ENCODE measurements at regions not wholly inside any gene's neighbourhood (a gene's known extent, or its start where the extent isn't known, plus 50 kb on each side); places are given as distances from the start of the nearest gene placed in this dataset.
A peak's percentile ranks its signal among the peaks of the same experiment; 100 is the strongest.
"Not testable (repeated sequence)": the region's sequence is repeated elsewhere in the genome, so short reads cannot be mapped to it uniquely, and the experiment has no call there.

DNA sequence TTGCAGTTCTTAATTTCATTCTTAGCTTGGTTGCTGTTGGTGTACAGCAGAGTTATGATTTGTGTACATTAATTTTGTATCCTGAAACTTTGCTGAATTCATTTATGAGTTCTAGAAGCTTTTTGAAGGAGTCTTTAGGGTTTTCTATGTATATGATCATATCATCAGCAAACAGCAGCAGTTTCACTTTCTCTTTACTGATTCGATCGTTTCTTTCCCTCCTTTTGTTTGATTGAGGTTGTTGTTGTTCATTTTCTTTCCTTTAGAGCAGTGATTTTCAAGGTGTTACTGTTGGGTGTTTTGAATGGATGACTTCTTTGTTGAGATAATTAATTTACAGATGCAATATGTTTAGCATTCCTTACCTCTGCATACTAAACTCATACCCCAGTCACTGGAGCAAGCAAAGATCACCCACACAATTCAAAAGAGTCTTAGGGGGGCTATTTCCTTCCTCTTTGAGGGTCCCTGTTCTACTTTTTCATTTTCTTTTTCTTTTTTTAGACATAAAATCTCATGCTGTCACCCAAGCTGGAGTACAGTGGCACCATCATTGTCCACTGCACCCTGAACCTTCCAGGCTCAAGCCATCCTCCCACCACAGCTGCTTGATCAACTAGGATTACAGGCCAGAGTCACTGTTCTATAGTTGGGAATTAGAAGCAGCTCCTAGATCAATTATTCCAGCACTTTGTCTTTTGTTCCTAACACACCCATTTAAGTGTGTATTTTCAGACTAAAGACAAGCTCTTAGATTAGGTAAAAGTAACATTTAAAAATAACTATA lies 115.8 kb upstream of the GPR39 start:
- peak overlapping the region in 1 of 2 experiments; percentile 9; a peak in 3 of 4 replicates for H3K4me3 ChIP-seq (ENCODE audit: low read depth in 2 of 2, low read length in 2 of 2)
- H3K9me3 ChIP-seq (ENCODE audit: control insufficient read depth, insufficient read depth, low read depth, low read length); H3K36me3 ChIP-seq (ENCODE audit: control insufficient read depth, insufficient read depth, low read length); POLR2A ChIA-PET; ATAC-seq; in situ Hi-C loops (cut with HindIII; ENCODE audit: low pct_unique_long_range_greater_than_20kb, low sequenced_read_pairs); CTCF ChIA-PET; intact Hi-C loops (cut with micrococcal nuclease; ENCODE audit: unreplicated experiment); BruUV-seq (replicated peaks); DNase-seq (ENCODE audit: low read depth, low spot score); H3K27me3 ChIP-seq (ENCODE audit: control insufficient read depth, insufficient read depth, low read length); H3K4me1 ChIP-seq (ENCODE audit: control insufficient read depth, insufficient read depth, low read length); H3K27ac ChIP-seq (ENCODE audit: low read length): not testable (repeated sequence)

DNA sequence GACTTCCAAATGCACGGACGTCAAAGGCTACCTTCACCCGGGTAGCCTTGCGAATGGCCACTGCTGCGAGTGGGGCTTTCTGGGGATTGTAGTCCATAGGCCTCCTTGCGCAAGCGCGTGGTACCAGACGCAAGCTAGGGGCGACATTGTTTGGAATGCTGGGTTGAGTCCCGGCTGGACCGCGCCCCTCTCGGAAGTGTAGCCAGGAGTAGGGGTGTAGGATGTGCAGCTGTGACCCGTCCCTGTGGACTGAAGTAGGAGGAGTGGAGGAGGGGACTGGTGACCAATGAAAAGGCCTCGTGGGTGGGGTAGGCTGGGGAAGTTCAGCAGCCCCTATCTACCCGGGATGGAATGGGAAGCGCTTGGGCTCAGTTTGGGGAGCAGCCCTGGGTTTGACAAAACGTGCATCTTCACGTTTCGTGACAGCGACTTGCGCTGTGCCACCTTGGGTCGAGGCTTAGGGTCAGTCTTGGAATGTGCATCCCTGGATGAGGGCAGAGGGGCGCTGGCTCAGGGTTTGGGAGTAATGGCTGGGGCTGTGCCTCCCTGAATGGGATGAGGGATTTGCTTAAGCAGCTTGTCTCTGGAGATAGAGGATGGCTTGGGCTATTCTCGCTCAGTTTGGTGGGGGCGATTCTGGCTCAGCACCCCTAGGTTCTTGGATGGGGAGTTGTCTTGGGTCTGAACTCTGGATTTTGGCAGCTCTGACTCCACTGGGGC lies 111.8 kb upstream of the GPR39 start:
- H3K36me3 ChIP-seq (ENCODE audit: control insufficient read depth, insufficient read depth, low read length); H3K9me3 ChIP-seq (ENCODE audit: control insufficient read depth, insufficient read depth, low read depth, low read length); BruUV-seq (replicated peaks); CTCF ChIA-PET; H3K4me1 ChIP-seq (ENCODE audit: control insufficient read depth, insufficient read depth, low read length); H3K27me3 ChIP-seq (ENCODE audit: control insufficient read depth, insufficient read depth, low read length); POLR2A ChIA-PET; in situ Hi-C loops (cut with HindIII; ENCODE audit: low pct_unique_long_range_greater_than_20kb, low sequenced_read_pairs); intact Hi-C loops (cut with micrococcal nuclease; ENCODE audit: unreplicated experiment); H3K27ac ChIP-seq (ENCODE audit: low read length): not testable (repeated sequence)
- TF ChIP-seq, protein P1, sequence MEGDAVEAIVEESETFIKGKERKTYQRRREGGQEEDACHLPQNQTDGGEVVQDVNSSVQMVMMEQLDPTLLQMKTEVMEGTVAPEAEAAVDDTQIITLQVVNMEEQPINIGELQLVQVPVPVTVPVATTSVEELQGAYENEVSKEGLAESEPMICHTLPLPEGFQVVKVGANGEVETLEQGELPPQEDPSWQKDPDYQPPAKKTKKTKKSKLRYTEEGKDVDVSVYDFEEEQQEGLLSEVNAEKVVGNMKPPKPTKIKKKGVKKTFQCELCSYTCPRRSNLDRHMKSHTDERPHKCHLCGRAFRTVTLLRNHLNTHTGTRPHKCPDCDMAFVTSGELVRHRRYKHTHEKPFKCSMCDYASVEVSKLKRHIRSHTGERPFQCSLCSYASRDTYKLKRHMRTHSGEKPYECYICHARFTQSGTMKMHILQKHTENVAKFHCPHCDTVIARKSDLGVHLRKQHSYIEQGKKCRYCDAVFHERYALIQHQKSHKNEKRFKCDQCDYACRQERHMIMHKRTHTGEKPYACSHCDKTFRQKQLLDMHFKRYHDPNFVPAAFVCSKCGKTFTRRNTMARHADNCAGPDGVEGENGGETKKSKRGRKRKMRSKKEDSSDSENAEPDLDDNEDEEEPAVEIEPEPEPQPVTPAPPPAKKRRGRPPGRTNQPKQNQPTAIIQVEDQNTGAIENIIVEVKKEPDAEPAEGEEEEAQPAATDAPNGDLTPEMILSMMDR (IDR thresholded peaks at IDR 0.05): 0 out of 2 replicates have a peak, but pooled peaks have one; percentile 13
- H3K4me3 ChIP-seq (ENCODE audit: low read depth in 2 of 2, low read length in 2 of 2): peak overlapping the region; percentile 38 to 55
- DNase-seq (ENCODE audit: low read depth, low spot score) (peak; percentile 27), ATAC-seq (peak; percentile 100)

DNA sequence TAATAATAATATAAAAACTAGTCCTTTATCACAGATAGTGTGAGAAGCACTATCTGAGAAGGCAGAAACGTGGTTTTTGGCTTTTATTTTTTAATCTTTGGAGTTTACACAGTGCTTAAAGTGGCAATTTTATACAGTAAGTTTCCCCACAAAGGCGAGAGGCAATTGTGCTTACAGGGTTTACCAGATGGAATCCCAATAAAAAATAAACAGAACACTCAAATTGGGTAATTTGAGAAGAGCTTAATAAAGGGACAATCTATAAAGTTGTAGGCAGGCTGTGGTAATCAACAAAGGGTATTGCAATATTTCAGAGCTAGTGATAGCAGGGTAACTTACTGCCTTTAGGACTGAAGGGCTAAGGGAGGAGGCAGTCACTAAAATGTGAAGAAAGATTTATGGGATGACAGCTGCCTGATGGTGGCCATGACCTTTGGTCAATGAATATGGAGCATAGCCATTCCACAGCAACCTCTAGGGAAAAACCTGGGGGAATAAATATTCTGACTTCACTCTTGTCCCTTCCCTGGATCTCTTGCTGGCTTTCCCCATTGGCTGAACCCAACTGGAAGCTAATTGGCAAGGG lies 108.9 kb upstream of the GPR39 start:
- H3K9me3 ChIP-seq (ENCODE audit: control insufficient read depth, insufficient read depth, low read depth, low read length); H3K4me1 ChIP-seq (ENCODE audit: control insufficient read depth, insufficient read depth, low read length); H3K4me3 ChIP-seq (ENCODE audit: low read depth in 2 of 2, low read length in 2 of 2); H3K36me3 ChIP-seq (ENCODE audit: control insufficient read depth, insufficient read depth, low read length); H3K27ac ChIP-seq (ENCODE audit: low read length); DNase-seq (ENCODE audit: low read depth, low spot score); CTCF ChIA-PET; BruUV-seq (replicated peaks); intact Hi-C loops (cut with micrococcal nuclease; ENCODE audit: unreplicated experiment); ATAC-seq; H3K27me3 ChIP-seq (ENCODE audit: control insufficient read depth, insufficient read depth, low read length); in situ Hi-C loops (cut with HindIII; ENCODE audit: low pct_unique_long_range_greater_than_20kb, low sequenced_read_pairs); POLR2A ChIA-PET: not testable (repeated sequence)

DNA sequence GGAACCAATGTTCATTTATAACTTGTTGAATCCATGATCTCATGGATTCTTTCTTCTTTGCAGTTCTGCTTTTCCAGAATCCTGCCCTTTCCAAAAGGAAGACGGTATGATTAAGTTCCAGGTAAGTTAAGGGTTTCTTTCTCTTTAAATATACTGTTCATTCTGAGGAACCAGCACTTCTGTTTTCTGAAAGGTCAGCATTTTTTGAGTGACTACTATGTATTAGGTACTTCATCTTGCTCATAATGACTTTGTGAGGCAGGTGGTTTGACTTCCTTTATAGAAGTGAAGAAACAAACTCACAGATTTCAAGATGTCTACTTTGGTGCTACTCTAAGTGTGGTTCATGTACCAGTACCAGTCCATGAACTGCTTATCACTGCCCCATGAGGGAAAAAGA lies 107.4 kb upstream of the GPR39 start:
- DNase-seq (ENCODE audit: low read depth, low spot score); BruUV-seq (replicated peaks); H3K4me3 ChIP-seq (ENCODE audit: low read depth in 2 of 2, low read length in 2 of 2); H3K36me3 ChIP-seq (ENCODE audit: control insufficient read depth, insufficient read depth, low read length); ATAC-seq; H3K4me1 ChIP-seq (ENCODE audit: control insufficient read depth, insufficient read depth, low read length); in situ Hi-C loops (cut with HindIII; ENCODE audit: low pct_unique_long_range_greater_than_20kb, low sequenced_read_pairs); H3K27me3 ChIP-seq (ENCODE audit: control insufficient read depth, insufficient read depth, low read length); intact Hi-C loops (cut with micrococcal nuclease; ENCODE audit: unreplicated experiment); H3K27ac ChIP-seq (ENCODE audit: low read length); POLR2A ChIA-PET; CTCF ChIA-PET; H3K9me3 ChIP-seq (ENCODE audit: control insufficient read depth, insufficient read depth, low read depth, low read length): not testable (repeated sequence)

DNA sequence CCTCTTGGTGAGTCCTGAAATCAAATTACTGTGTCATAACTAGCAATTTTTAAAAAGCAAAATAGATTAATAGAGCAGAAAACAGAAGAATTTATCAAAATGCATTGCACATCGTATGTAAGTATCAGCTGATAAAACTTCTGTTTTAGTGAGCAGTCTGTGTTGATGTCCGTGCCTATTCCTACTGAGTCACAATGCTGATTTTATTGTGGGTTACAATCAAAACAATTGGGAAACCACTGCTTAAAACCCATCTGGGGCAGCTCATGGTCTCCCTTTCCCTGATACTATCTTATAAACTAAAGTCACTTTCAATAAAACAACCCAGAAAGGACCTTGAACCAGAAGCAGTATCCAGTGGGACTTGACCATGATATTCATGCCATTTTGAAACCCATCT lies 101.1 kb upstream of the GPR39 start:
- H3K4me3 ChIP-seq (ENCODE audit: low read depth in 2 of 2, low read length in 2 of 2); H3K36me3 ChIP-seq (ENCODE audit: control insufficient read depth, insufficient read depth, low read length); BruUV-seq (replicated peaks); POLR2A ChIA-PET; H3K27ac ChIP-seq (ENCODE audit: low read length); intact Hi-C loops (cut with micrococcal nuclease; ENCODE audit: unreplicated experiment); H3K9me3 ChIP-seq (ENCODE audit: control insufficient read depth, insufficient read depth, low read depth, low read length); CTCF ChIA-PET; H3K27me3 ChIP-seq (ENCODE audit: control insufficient read depth, insufficient read depth, low read length); in situ Hi-C loops (cut with HindIII; ENCODE audit: low pct_unique_long_range_greater_than_20kb, low sequenced_read_pairs); DNase-seq (ENCODE audit: low read depth, low spot score); H3K4me1 ChIP-seq (ENCODE audit: control insufficient read depth, insufficient read depth, low read length); ATAC-seq: not testable (repeated sequence)

DNA sequence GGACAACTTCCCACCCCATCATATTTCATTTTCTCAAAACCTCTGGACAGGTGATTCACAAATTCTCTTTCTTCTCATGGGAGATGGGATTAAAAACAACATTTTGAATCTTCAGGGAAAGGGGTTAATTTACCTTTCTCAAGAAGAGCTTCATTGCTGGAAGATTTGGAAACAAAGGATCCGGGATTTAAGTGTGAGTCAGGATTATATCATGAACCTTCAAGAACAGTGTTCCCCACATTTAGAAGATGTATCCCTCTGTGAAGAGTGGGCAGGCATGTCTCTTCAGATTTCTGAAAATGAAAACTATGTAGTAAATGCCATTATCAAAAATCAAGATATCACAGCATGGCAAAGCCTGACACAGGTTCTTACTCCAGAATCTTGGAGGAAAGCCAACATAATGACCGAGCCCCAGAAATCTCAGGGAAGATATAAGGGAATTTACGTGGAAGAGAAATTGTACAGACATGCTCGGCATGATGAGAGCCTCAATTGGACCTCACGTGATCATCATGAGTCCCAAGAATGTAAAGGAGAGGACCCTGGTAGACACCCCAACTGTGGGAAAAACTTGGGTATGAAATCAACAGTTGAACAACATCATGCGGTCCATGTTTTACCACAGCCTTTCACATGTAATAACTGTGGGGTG lies 99.5 kb upstream of the GPR39 start:
- POLR2A ChIA-PET; H3K4me3 ChIP-seq (ENCODE audit: low read depth in 2 of 2, low read length in 2 of 2); H3K4me1 ChIP-seq (ENCODE audit: control insufficient read depth, insufficient read depth, low read length); BruUV-seq (replicated peaks); H3K27me3 ChIP-seq (ENCODE audit: control insufficient read depth, insufficient read depth, low read length); ATAC-seq; H3K36me3 ChIP-seq (ENCODE audit: control insufficient read depth, insufficient read depth, low read length); intact Hi-C loops (cut with micrococcal nuclease; ENCODE audit: unreplicated experiment); H3K9me3 ChIP-seq (ENCODE audit: control insufficient read depth, insufficient read depth, low read depth, low read length); CTCF ChIA-PET; in situ Hi-C loops (cut with HindIII; ENCODE audit: low pct_unique_long_range_greater_than_20kb, low sequenced_read_pairs); DNase-seq (ENCODE audit: low read depth, low spot score); H3K27ac ChIP-seq (ENCODE audit: low read length): not testable (repeated sequence)

Data from Panc1 (cell line).